ENCODE measurements at regions not wholly inside any gene's neighbourhood (a gene's known extent, or its start where the extent isn't known, plus 50 kb on each side); places are given as distances from the start of the nearest gene placed in this dataset.
"Not testable (repeated sequence)": the region's sequence is repeated elsewhere in the genome, so short reads cannot be mapped to it uniquely, and the experiment has no call there.

GRCh38 chr6:147449405-147450161 lies 58.9 kb upstream of the SAMD5 start:
- no peaks in the 10 kb centered on the region for H3K27me3 ChIP-seq (ENCODE audit: control insufficient read depth, insufficient read depth, low read length)
- no peaks in the 10 kb centered on the region for H3K9me3 ChIP-seq (ENCODE audit: control insufficient read depth, insufficient read depth, low read depth, low read length)
- peak in 1 of 2 donors; percentile 8 for DNase-seq (ENCODE audit: low read depth in 2 of 2)
- H3K79me2 ChIP-seq (ENCODE audit: control insufficient read depth, insufficient read depth, low read length) = no peaks in the 10 kb centered on the region
- no peak for TF ChIP-seq EZH2 (IDR thresholded peaks at IDR 0.05; ENCODE audit: low read length, missing control alignments)
- TF ChIP-seq CTCF (conservative IDR thresholded peaks at IDR 0.05 in 1 of 2, IDR thresholded peaks at IDR 0.05 in 1 of 2; ENCODE audit: low read depth in 1 of 2, low read length in 2 of 2) = no peak
- no peak overlapping the region for H3K4me3 ChIP-seq (replicated peaks in 1 of 4; ENCODE audit: control extremely low read depth in 1 of 4, insufficient read depth in 1 of 4, low read depth in 3 of 4, low read length in 4 of 4)
- H3K4me1 ChIP-seq (ENCODE audit: control insufficient read depth, extremely low read depth, insufficient read depth, low read length) = no peaks in the 10 kb centered on the region
- H3K36me3 ChIP-seq (ENCODE audit: control insufficient read depth, insufficient read depth, low read length) = no peaks in the 10 kb centered on the region
- no peak overlapping the region for H3K4me2 ChIP-seq (ENCODE audit: extremely low read depth, insufficient read depth, low read length)
- H3K27ac ChIP-seq (ENCODE audit: insufficient read depth, low read length) = no peak overlapping the region
- H3K9ac ChIP-seq (ENCODE audit: insufficient read depth, low read length) = no peak overlapping the region
- H4K20me1 ChIP-seq (ENCODE audit: control insufficient read depth, extremely low read depth, insufficient read depth, low read length) = no peaks in the 10 kb centered on the region
- no peak overlapping the region for H2AFZ ChIP-seq (ENCODE audit: low read length)

- H3K9me3 ChIP-seq (ENCODE audit: control insufficient read depth, insufficient read depth, low read depth, low read length) = no peaks in the 10 kb centered on the region
- TF ChIP-seq EZH2 (IDR thresholded peaks at IDR 0.05; ENCODE audit: low read length, missing control alignments) (no peak), CTCF (conservative IDR thresholded peaks at IDR 0.05 in 1 of 2, IDR thresholded peaks at IDR 0.05 in 1 of 2; ENCODE audit: low read depth in 1 of 2, low read length in 2 of 2) (no peak)
- no peak overlapping the region for H2AFZ ChIP-seq (ENCODE audit: low read length)
These were observed 55.1 kb upstream of the SAMD5 start for GRCh38 chr6:147453361-147453760.

GRCh38 chr6:147454862-147455261 lies 53.6 kb upstream of the SAMD5 start:
- H3K4me1 ChIP-seq (ENCODE audit: control insufficient read depth, extremely low read depth, insufficient read depth, low read length); DNase-seq (ENCODE audit: low read depth in 2 of 2); H3K9ac ChIP-seq (ENCODE audit: insufficient read depth, low read length); H3K9me3 ChIP-seq (ENCODE audit: control insufficient read depth, insufficient read depth, low read depth, low read length); H3K4me2 ChIP-seq (ENCODE audit: extremely low read depth, insufficient read depth, low read length); H3K27ac ChIP-seq (ENCODE audit: insufficient read depth, low read length); H4K20me1 ChIP-seq (ENCODE audit: control insufficient read depth, extremely low read depth, insufficient read depth, low read length); H2AFZ ChIP-seq (ENCODE audit: low read length); H3K27me3 ChIP-seq (ENCODE audit: control insufficient read depth, insufficient read depth, low read length); H3K36me3 ChIP-seq (ENCODE audit: control insufficient read depth, insufficient read depth, low read length); H3K4me3 ChIP-seq (replicated peaks in 1 of 4; ENCODE audit: control extremely low read depth in 1 of 4, insufficient read depth in 1 of 4, low read depth in 3 of 4, low read length in 4 of 4); H3K79me2 ChIP-seq (ENCODE audit: control insufficient read depth, insufficient read depth, low read length): not testable (repeated sequence)

More at GRCh38 chr6:147453361-147453760, 55.1 kb upstream of the SAMD5 start:
- Histone ChIP-seq H3K79me2 (ENCODE audit: control insufficient read depth, insufficient read depth, low read length) (no peaks in the 10 kb centered on the region), H3K27ac (ENCODE audit: insufficient read depth, low read length) (no peak overlapping the region), H3K9ac (ENCODE audit: insufficient read depth, low read length) (no peak overlapping the region), H3K4me3 (replicated peaks in 1 of 4; ENCODE audit: control extremely low read depth in 1 of 4, insufficient read depth in 1 of 4, low read depth in 3 of 4, low read length in 4 of 4) (no peak overlapping the region), H4K20me1 (ENCODE audit: control insufficient read depth, extremely low read depth, insufficient read depth, low read length) (no peaks in the 10 kb centered on the region), H3K4me2 (ENCODE audit: extremely low read depth, insufficient read depth, low read length) (no peak overlapping the region), H3K36me3 (ENCODE audit: control insufficient read depth, insufficient read depth, low read length) (no peaks in the 10 kb centered on the region), H3K27me3 (ENCODE audit: control insufficient read depth, insufficient read depth, low read length) (no peaks in the 10 kb centered on the region), H3K4me1 (ENCODE audit: control insufficient read depth, extremely low read depth, insufficient read depth, low read length) (no peaks in the 10 kb centered on the region)
- no peak for DNase-seq (ENCODE audit: low read depth in 2 of 2)
